ENCODE measurements at regions not wholly inside any gene's neighbourhood (a gene's known extent, or its start where the extent isn't known, plus 50 kb on each side); places are given as distances from the start of the nearest gene placed in this dataset.

DNA sequence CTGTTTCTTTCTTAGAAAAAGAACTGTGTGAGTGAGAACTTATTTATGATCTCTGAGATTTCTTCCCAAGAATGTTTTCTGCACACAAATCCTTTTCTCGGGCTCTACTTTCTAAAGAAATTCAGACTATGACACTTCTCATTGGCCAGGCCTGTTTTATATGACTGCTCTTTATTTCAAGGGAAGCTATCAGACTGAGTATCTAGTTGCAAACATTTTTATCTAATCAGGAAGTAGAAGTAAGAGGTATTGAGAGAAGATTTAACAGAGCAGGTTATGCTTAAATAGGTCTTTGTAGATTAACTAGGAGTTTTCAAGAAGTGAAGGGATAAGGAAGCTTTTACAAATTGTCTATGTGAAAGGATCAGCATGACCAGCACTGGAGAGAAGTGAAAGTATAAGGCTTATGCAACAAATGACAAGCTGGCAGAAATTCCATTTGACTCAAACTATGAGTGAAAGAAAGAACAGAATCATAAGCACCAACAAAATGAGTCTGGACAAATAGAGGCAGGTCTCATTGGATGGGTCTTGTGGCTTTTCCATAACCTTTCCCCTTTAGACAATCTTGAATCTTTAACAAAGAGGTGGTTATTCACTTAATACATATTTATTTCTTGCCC is 71.9 kb upstream of the CHL1 start:
- H3K27ac ChIP-seq, result no peak overlapping the region
- no peak for DNase-seq (ENCODE audit: low read depth, low spot score)

DNA sequence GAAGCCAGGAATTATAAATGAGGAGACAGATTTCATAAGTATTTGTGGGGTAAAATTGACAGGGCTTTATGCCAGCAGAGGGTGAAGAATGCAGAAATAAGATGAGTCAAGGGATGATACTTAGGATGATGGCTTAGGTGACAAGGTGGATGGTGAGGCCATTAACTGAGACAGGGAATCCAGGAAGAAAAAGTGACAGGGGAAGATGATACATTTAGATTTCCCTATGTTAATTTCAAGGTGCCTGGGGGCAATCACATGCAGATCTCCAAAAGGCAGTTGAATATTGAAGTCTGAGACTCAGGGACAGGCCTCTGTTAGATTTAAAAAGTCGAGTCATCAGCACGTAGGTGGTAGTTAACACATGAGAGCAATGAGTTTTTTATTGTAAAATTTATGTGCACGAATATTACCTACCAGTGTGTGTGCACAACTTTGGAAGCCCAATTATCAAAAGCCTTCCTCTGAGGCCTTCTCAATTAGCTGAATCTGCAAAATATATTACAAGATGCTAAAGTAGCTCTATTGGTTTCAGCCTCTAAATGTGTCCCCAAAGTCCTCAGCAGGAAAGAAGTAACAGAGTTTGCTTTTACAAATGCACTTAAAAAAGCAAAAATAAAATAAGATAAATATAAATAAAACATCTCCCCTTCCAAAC is 67.9 kb upstream of the CHL1 start:
- H3K27ac ChIP-seq, result no peak overlapping the region
- DNase-seq (ENCODE audit: low read depth, low spot score), result no peak

DNA sequence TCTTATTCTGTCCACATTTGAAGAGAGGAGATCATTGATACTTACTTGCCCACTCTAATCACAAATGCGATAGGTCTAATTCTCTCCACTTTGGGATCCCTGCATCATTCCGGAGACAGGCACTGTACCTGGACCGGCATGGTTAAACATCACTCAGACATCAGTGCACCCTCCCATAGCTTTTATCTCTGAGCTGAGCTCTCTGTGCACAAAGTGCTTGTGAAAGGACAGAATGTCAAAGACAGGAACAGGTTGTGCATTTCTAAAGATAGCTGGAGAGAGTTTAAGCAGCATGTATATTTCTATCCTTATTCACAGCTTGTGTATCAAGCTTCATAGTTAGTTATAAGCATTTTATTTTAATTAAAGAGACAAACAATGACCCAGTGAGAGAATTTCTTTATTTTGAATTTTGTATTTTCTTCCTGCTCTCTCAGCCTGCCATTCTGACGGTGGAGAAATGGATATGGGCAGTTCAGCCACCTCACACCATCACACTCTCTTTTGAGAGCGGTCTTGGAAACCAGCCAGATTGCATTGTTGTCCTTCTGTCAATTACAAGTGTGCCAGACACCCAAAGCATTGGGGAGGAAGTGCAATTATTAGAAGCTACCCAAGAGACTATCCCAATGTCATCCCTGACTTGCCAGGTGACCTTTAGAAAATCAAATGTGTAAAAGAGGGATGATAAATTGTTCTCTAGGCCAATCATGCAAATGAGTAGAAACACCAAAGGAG is 65.2 kb upstream of the CHL1 start:
- no peak for DNase-seq (ENCODE audit: low read depth, low spot score)
- H3K27ac ChIP-seq, result no peak overlapping the region

DNA sequence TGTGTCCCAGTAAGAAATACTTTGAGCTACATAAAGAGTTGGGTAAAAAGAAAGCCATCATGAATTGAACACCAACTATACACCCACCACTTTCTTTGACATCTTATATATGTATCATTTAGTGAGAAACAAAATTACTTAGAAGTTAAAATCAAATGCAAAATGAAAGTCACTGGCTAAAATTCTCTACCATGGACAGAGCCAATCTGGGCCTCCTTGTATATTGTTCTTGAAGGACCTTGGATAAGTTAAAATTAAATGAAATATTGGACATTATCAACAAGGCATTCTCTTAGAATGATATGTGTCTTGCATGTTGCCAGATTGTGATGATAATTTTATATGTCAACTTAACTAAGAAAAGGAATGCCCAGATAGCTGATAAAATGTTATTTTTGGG is 64.2 kb upstream of the CHL1 start:
- no peak overlapping the region for H3K27ac ChIP-seq
- DNase-seq (ENCODE audit: low read depth, low spot score), result no peak

DNA sequence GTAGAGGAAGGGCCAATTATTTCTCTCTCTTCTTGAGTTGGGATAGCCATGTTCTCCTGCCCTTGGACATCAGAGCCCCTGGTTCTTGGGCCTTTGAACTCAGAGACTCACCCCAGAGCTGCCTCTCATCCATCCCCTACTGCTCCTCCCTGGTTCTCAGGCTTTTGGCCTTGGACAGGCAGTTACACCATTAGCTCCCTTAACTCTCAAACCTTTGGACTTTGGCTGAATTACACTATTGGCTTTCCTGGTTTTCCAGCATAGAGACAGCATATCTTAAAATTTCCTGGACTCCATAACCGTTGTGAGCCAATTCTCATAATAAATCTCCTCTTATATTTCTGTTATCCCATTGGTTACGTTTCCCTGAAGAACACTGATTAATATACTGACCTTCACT is 63.7 kb upstream of the CHL1 start:
- DNase-seq (ENCODE audit: low read depth, low spot score), result no peak
- H3K27ac ChIP-seq, result no peak overlapping the region

DNA sequence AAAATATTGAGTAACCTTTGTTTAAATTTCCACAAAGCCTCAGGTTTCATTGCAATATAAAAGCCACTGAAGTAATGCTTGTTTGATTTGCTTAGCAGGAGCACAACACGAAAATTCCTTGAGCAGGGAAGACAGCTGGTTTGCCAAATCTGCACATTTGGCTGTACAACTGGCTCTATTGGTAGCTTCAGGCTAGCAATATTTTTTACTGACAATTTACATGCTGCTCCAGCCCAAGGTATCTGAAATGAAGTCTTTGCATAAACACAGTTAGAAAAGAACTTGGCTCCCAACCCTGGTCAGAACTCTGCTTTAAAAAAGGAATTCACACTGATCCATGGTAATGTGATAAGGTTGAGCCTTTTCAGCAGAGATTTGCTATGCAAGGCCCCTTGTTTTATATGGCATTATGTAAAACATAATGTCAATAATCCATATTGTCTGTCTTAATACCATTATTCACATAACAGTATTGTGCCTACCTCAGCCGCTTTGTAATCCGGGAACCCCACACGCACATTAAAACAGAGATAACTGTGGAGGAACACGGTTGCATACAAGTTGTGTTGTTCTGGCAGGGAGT is 55.7 kb upstream of the CHL1 start:
- H3K27ac ChIP-seq, result no peak overlapping the region
- no peak for DNase-seq (ENCODE audit: low read depth, low spot score)
